ENCODE measurements at regions not wholly inside any gene's neighbourhood (a gene's known extent, or its start where the extent isn't known, plus 50 kb on each side); places are given as distances from the start of the nearest gene placed in this dataset.
"Not testable (repeated sequence)": the region's sequence is repeated elsewhere in the genome, so short reads cannot be mapped to it uniquely, and the experiment has no call there.

DNA sequence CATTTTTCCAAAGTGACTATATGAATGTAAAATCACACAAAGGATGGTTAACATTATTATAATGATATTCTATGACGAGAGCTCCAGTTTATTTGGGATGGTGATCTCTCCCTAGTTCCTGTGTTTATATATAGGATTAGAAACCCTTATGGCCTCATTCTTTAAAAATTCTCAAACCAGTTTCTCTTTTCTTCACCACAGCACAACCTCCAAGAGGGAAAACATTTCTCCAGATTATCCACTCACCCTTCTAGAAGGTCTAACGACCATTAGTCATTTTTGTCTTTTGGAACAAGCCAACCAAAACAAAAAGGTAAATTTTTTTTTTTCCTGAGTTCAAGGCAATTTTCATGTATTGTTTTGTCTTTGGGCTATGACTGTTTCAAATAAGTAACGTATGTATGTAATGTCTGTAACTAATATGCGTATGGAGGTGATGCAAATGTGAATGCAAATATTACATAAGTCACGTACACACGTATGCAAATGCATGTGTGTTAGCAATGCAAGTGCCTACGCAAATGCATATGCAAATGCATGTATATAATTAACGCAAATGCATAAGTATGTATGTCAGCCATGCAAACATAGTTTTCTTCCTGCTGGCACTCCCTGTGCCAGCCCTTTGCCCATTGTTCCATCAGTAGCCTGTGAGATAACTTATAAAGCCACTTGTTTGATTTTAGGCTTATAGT is 72.5 kb upstream of the MORC3 start:
- DNase-seq, result no peak

DNA sequence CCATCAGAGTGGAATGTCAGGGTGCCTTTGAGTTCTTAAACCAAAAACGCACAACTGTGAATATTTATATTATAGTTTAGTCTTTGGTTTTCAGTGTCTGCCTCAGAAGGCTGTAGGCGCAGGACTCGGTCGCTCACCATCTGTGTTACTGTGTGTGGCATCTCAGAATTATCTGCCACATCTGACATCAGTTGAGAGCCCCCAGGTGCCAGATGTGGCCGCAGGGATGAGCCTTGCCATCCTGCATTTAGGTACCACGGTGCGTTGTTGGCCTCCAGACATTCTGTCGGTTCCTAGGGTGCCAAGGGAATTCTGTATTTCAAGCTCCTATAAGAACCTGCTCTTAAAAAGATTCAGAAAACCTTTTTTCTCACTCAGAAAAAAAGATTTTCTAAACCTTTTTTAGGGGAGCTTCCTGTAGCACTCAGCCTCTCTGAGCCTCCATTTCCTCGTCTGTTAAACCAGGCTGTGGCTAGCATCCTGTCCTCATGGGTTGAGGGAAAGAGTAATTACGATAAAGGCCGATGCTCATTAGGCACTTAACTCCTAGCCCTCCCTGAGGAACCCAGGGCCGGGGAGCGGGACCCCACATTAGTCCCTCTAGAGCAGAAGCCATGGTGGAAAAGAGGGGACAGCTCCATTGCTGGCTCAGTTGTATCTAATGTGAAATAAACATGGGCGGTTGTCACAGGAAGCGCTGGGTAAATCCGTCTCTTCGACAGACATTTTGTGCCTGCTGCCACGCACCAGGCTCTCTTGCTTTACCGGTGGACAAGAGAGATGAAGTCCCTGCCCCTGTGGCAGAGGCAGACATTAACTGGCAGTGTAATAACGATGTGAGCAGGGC is 70.2 kb upstream of the MORC3 start:
- no peak for DNase-seq

GRCh38 chr21:36250423-36251075 is 69.4 kb upstream of the MORC3 start:
- no peak for DNase-seq

DNA sequence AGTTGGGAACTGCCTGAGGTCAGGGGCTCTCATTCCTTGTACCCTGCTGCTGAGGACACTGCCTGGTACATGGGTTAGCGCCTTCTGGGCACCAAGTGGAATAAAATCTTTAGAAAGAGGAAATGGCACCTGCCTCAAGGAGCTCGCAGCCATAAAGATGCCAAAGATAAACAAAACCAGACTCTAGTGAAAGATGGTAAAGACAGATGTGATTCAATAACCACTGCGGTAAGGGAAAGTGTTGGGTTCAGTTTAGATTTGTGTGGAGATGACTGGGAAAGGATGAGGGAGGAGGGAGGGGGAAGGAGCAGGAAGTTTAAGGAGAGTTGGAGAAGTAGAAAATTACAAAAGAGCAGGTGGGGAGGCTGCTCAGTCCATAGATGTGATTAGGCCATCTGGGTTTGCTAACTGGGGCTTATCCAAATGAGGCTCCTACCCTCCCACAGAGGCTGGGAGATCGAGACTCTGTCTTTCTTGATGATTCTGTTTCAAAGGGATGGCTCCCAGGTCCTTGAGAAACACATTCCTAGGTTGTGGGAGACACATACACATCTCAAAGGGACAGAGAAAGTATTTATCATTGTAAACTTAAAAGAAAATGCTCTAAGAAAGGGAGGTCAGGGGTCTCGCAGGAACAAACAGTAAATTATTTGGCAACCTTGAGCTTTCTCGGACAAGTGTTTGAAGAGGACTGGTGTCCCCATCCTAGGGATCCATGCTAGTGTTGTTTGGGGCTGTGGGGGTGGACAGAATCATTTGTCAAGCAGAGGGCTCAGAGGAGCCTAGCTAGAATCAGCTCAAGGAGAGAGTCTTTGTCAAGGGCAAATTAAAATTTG is 65.7 kb upstream of the MORC3 start:
- DNase-seq, result peak; percentile 14

GRCh38 chr21:36255663-36256062 is 64.3 kb upstream of the MORC3 start:
- DNase-seq, result no peak

DNA sequence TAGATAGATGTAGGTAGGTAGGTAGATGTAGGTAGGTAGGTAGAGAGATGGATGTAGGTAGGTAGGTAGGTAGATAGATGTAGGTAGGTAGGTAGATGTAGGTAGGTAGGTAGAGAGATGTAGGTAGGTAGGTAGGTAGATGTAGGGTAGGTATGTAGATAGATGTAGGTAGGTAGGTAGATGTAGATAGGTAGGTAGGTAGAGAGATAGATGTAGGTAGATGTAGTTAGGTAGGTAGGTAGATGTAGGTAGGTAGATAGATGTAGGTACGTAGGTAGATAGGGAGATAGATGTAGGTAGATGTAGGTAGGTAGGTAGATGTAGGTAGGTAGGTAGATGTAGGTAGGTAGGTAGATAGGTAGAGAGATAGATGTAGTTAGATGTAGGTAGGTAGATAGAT is 62.3 kb upstream of the MORC3 start:
- no peak for DNase-seq

DNA sequence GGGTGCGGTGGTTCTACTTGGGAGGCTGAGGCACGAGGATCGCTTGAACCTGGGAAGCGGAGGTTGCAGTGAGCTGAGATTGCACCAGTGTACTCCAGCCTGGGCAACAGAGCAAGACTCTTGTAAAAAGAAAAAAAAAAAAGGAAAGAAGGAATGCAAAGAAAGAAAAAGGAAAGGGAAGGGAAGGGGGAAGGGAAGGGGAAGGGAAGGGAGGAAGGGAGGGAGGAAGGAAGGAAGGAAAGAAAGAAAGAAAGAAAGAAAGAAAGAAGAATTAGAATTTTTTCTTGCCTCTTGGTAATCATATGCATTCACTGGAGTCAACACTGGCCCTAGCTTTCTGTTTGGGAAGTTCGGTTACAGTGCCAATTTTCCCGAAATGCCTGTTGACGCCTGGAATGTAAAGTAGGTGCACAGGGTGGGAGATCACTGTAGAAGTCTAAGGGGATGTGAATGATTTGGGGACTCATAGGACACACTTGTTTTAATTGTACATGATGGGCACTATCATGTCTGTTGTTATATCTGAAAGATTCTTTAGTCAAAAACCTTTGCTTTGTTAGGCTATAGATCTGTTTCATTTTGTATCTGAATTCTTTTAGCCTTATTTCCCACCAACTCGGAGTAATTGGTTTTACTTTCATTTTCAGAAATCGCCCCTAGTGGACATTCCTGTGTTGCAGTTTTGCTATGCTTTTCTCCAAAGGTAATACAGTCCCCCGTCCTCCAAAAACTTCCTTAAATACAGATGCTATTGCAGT is 59.8 kb upstream of the MORC3 start:
- no peak for DNase-seq

GRCh38 chr21:36260802-36261201 is 59.2 kb upstream of the MORC3 start:
- no peak for DNase-seq

DNA sequence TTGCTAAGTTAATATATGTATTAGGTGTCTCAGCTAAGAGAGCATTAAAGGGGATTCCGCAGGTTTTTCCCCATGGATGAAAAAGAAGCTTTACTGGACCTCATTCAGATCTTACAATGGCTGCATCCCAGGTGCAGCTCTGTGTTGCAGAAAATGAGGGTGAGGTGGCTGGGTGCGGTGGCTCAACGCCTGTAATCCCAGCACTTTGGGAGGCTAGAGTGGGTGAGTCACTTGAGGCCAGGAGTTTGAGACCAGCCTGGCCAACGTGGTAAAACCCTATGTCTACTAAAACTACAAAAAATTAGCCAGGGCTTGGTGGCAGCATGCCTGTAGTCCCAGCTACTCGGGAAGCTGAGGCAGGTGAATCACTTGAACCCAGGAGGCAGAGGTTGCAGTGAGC is 58.5 kb upstream of the MORC3 start:
- no peak for DNase-seq

- DNase-seq, result no peak
Measured at GRCh38 chr21:36263797-36264196, 56.2 kb upstream of the MORC3 start.

DNA sequence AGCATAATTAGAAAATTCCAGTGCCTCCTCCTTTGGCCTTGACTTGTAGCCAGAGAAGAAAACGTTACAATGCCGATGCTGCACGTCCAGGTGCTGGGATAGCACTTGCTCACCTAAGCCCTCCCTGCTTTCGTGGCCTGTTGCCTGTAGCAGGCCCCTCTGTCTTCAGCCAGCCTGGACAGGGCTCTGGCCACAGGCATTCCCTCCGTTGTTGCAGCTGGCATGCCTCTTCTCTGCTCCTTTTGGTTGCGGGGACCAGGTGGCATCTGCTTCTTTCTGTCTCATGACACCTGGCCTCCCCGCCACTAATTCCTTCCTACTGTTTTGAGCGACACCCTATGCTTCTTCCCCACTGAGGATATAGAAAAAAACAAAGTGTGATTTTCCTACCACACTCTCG is 54.6 kb upstream of the MORC3 start:
- DNase-seq, result no peak

- DNase-seq, result peak; percentile 94
Measured at GRCh38 chr21:36267828-36268227, 52.2 kb upstream of the MORC3 start.

DNA sequence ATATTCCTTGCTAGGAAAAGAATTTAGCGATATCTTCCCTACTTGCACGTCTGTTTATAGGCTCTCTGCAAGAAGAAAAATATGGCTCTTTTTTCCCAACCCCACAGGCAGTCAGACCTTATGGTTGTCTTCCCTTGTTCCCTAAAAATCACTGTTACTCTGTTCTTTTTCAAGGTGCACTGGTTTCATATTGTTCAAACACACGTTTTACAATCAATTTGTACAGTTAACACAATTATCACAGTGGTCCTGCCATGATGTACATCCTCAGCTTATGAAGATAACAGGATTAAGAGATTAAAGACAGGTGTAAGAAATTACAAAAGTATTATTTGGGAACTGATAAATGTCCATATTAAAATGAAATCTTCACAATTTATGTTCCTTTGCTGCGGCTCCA is 51.7 kb upstream of the MORC3 start:
- not testable (repeated sequence) for DNase-seq

Data from GF-D8 (cell line).